H9 (cell line): ENCODE measurements at regions not wholly inside any gene's neighbourhood (a gene's known extent, or its start where the extent isn't known, plus 50 kb on each side); places are given as distances from the start of the nearest gene placed in this dataset.

Experiments used
- DNase-seq: peaks from one replicate; pipeline ENCODE4 v3.0.0-alpha.2; 2017
- H2AFZ ChIP-seq: one replicate; pipeline ENCODE4 v1.6.1; 2013; ENCODE audit warnings: mild to moderate bottlenecking, low read length, control low read depth, moderate library complexity
- H2AK5ac ChIP-seq: 2 replicates; pipeline ENCODE4 v1.6.1; 2013; ENCODE audit warnings: low read length, control low read depth, mixed read lengths; ENCODE audit not compliant: insufficient read length
- H2BK120ac ChIP-seq: one replicate; pipeline ENCODE4 v1.6.1; 2013; ENCODE audit warnings: low read depth, mild to moderate bottlenecking, low read length, control low read depth, inconsistent platforms; ENCODE audit not compliant: poor library complexity, severe bottlenecking
- H2BK12ac ChIP-seq: 2 replicates; pipeline ENCODE4 v1.6.1; 2013; ENCODE audit warnings: low read length, control low read depth, mixed read lengths, low read depth; ENCODE audit not compliant: insufficient read length
- H2BK15ac ChIP-seq: 2 replicates; pipeline ENCODE4 v1.6.1; 2013; ENCODE audit warnings: low read depth, low read length, control low read depth
- H2BK20ac ChIP-seq: one replicate; pipeline ENCODE4 v1.6.1; 2013; ENCODE audit warnings: low read depth, mild to moderate bottlenecking, low read length, control low read depth, inconsistent platforms; ENCODE audit not compliant: poor library complexity, severe bottlenecking
- H2BK5ac ChIP-seq: 2 replicates; pipeline ENCODE4 v1.6.1; 2013; ENCODE audit warnings: low read length, control low read depth, mixed read lengths; ENCODE audit not compliant: insufficient read length
- H3K14ac ChIP-seq: 2 replicates; pipeline ENCODE4 v1.6.1; 2013; ENCODE audit warnings: low read length, control low read depth; ENCODE audit not compliant: insufficient read depth
- H3K18ac ChIP-seq: 2 replicates; pipeline ENCODE4 v1.6.1; 2013; ENCODE audit warnings: low read depth, mild to moderate bottlenecking, mixed read lengths, low read length, control low read depth; ENCODE audit not compliant: insufficient read length
- H3K23ac ChIP-seq: 2 replicates; pipeline ENCODE4 v1.6.1; 2013; ENCODE audit warnings: low read length, control low read depth, mixed read lengths, low read depth; ENCODE audit not compliant: insufficient read length
- H3K23me2 ChIP-seq: 2 replicates; pipeline ENCODE4 v1.6.1; 2013; ENCODE audit warnings: low read depth, mild to moderate bottlenecking, mixed read lengths, low read length, control low read depth; ENCODE audit not compliant: insufficient read length, poor library complexity, severe bottlenecking
- H3K27ac ChIP-seq: 2 replicates; pipeline ENCODE4 v1.5.1; 2013; ENCODE audit warnings: low read length, control low read depth, mixed read lengths, low read depth; ENCODE audit not compliant: insufficient read length
- H3K27me3 ChIP-seq: 2 replicates; pipeline ENCODE4 v1.6.1; 2013; ENCODE audit warnings: low read length, control low read depth, inconsistent platforms; ENCODE audit not compliant: insufficient read depth
- H3K4ac ChIP-seq: 2 replicates; pipeline ENCODE4 v1.6.1; 2013; ENCODE audit warnings: low read depth, mild to moderate bottlenecking, control low read depth, inconsistent platforms, low read length, moderate library complexity
- H3K4me1 ChIP-seq: 2 replicates; pipeline ENCODE4 v1.6.1; 2013; ENCODE audit warnings: low read length, control low read depth, inconsistent platforms; ENCODE audit not compliant: insufficient read depth
- H3K4me2 ChIP-seq: 2 replicates; pipeline ENCODE4 v1.6.1; 2013; ENCODE audit warnings: low read length, control low read depth, mixed read lengths; ENCODE audit not compliant: insufficient read length, insufficient read depth
- H3K56ac ChIP-seq: 2 replicates; pipeline ENCODE4 v1.6.1; 2013; ENCODE audit warnings: low read depth, mild to moderate bottlenecking, mixed read lengths, low read length, control low read depth; ENCODE audit not compliant: insufficient read length
- H3K79me1 ChIP-seq: 2 replicates; pipeline ENCODE4 v1.6.1; 2013; ENCODE audit warnings: low read depth, mild to moderate bottlenecking, moderate library complexity, low read length, control low read depth, inconsistent platforms; ENCODE audit not compliant: insufficient read depth, poor library complexity, severe bottlenecking
- H3K79me2 ChIP-seq: 2 replicates; pipeline ENCODE4 v1.6.1; 2013; ENCODE audit warnings: low read length, control low read depth, inconsistent platforms; ENCODE audit not compliant: insufficient read depth
- H3K9ac ChIP-seq: 2 replicates; pipeline ENCODE4 v1.6.1; 2013; ENCODE audit warnings: low read length, control low read depth, mixed read lengths; ENCODE audit not compliant: insufficient read length; ENCODE audit errors: extremely low read depth
- H3K9me3 ChIP-seq: one replicate; pipeline ENCODE4 v1.6.1; 2013; ENCODE audit warnings: low read depth, low read length, inconsistent platforms; ENCODE audit not compliant: control insufficient read depth
- H3T11ph ChIP-seq: one replicate; pipeline ENCODE4 v1.6.1; 2013; ENCODE audit warnings: mild to moderate bottlenecking, low read length, control low read depth, inconsistent platforms
- H4K20me1 ChIP-seq: one replicate; pipeline ENCODE4 v1.6.1; 2013; ENCODE audit not compliant: control insufficient read depth, insufficient read length, insufficient read depth
- H4K5ac ChIP-seq: 2 replicates; pipeline ENCODE4 v1.6.1; 2013; ENCODE audit warnings: low read depth, mild to moderate bottlenecking, mixed read lengths, low read length, control low read depth; ENCODE audit not compliant: insufficient read length
- H4K8ac ChIP-seq: replicated peaks from 2 replicates; pipeline ENCODE4 v1.6.1; 2013; ENCODE audit warnings: low read length, control low read depth, mixed read lengths, low read depth; ENCODE audit not compliant: insufficient read length
- H4K91ac ChIP-seq: 2 replicates; pipeline ENCODE4 v1.6.1; 2013; ENCODE audit warnings: low read depth, mild to moderate bottlenecking, moderate library complexity, mixed read lengths, low read length, control low read depth; ENCODE audit not compliant: insufficient read length
- H3K27ac Mint-ChIP-seq, 3 experiments: 2 replicates in 2 of 3; 3 replicates in 1 of 3; pipeline ENCODE4 v1.8.0; 2020 to 2021; ENCODE audit warnings: mixed read lengths in 3 of 3, mild to moderate bottlenecking in 1 of 3, moderate library complexity in 1 of 3
- H3K27me3 Mint-ChIP-seq: 2 replicates; pipeline ENCODE4 v1.8.0; 2021; ENCODE audit warnings: low read depth, mild to moderate bottlenecking, moderate library complexity, mixed read lengths
- H3K36me3 Mint-ChIP-seq, 3 experiments: 2 replicates in 2 of 3; 3 replicates in 1 of 3; pipeline ENCODE4 v1.8.0; 2020 to 2021; ENCODE audit warnings: low read depth in 3 of 3, mixed read lengths in 3 of 3; ENCODE audit not compliant: insufficient read depth in 1 of 3
- H3K4me1 Mint-ChIP-seq, 2 experiments: 2 replicates each; pipeline ENCODE4 v1.8.0; 2020; ENCODE audit warnings: mixed read lengths in 2 of 2
- H3K4me3 Mint-ChIP-seq, 2 experiments: 2 replicates in 1 of 2; 3 replicates in 1 of 2; pipeline ENCODE4 v1.8.0; 2020 to 2021; ENCODE audit warnings: mild to moderate bottlenecking in 2 of 2, mixed read lengths in 2 of 2, moderate library complexity in 1 of 2
- H3K9me3 Mint-ChIP-seq, 2 experiments: 2 replicates in 1 of 2; 3 replicates in 1 of 2; pipeline ENCODE4 v1.8.0; 2020; ENCODE audit warnings: mild to moderate bottlenecking in 2 of 2, mixed read lengths in 2 of 2, moderate library complexity in 1 of 2
- WGBS: extraction: QIAGEN DNeasy Blood & Tissue Kit; methylation state at CpG from one replicate; pipeline ENCODE4 v1.1.7; 2013; ENCODE audit warnings: missing lambda C conversion rate, low lambda C conversion rate, mixed read lengths; ENCODE audit not compliant: insufficient read length; ENCODE audit errors: extremely low coverage; 5-methylcytosine and 5-hydroxymethylcytosine counted together
- TF ChIP-seq, protein P1 (sequence below): fragments of 200-600 bp; sonication (generic); conservative IDR thresholded peaks from 3 replicates; pipeline ENCODE4 v1.8.0; 2021; ENCODE audit warnings: antibody characterized with exemption, mild to moderate bottlenecking

DNA sequence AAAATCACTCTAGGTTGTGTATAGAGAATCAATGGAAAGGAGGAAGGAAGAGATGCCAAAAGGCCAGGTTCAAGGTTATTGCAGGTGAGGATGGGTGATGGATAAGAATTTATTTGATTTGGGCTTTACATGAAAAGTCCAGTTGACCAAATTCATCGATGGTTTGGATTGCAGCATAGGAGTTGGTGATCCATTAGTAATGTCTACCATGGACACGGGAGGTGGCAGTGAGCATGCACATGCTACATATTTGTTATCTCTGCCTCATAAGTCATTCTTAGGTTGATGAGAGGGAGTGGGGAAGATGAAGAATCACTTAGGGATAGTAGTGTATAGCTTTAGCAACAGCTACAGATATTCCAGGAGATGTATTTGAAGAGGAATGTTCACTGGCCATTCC, 211.4 kb downstream of the PHETA1 start:
- Histone ChIP-seq H4K91ac (no peak overlapping the region), H3K9me3 (no peaks in the 10 kb centered on the region), H3K79me1 (no peaks in the 10 kb centered on the region), H3K27ac (no peak overlapping the region), H4K20me1 (no peaks in the 10 kb centered on the region), H3T11ph (no peak overlapping the region), H3K56ac (no peak overlapping the region), H3K27me3 (no peaks in the 10 kb centered on the region), H3K18ac (no peak overlapping the region), H4K8ac (no peak overlapping the region), H3K9ac (no peak overlapping the region), H3K79me2 (no peaks in the 10 kb centered on the region), H2AFZ (no peak overlapping the region), H3K23me2 (no peaks in the 10 kb centered on the region), H2AK5ac (no peak overlapping the region), H3K4ac (no peak overlapping the region), H2BK15ac (no peak overlapping the region), H2BK12ac (no peak overlapping the region), H2BK20ac (no peak overlapping the region), H3K4me1 (peaks cover 5% of the 10 kb centered on the region; the same call in 1 of the 2 replicates), H3K23ac (no peak overlapping the region), H2BK5ac (no peak overlapping the region), H3K4me2 (no peak overlapping the region), H2BK120ac (no peak overlapping the region), H4K5ac (no peak overlapping the region), H3K14ac (no peak overlapping the region)
- DNase-seq, result no peak
- Mint-ChIP-seq H3K9me3 (no peaks in the 10 kb centered on the region), H3K27ac (no peak overlapping the region), H3K27me3 (peaks cover 7% of the 10 kb centered on the region), H3K4me3 (no peak overlapping the region), H3K36me3 (no peaks in the 10 kb centered on the region), H3K4me1 (peaks cover 33 to 48% of the 10 kb centered on the region in 2 experiments)
- TF ChIP-seq, protein P1, sequence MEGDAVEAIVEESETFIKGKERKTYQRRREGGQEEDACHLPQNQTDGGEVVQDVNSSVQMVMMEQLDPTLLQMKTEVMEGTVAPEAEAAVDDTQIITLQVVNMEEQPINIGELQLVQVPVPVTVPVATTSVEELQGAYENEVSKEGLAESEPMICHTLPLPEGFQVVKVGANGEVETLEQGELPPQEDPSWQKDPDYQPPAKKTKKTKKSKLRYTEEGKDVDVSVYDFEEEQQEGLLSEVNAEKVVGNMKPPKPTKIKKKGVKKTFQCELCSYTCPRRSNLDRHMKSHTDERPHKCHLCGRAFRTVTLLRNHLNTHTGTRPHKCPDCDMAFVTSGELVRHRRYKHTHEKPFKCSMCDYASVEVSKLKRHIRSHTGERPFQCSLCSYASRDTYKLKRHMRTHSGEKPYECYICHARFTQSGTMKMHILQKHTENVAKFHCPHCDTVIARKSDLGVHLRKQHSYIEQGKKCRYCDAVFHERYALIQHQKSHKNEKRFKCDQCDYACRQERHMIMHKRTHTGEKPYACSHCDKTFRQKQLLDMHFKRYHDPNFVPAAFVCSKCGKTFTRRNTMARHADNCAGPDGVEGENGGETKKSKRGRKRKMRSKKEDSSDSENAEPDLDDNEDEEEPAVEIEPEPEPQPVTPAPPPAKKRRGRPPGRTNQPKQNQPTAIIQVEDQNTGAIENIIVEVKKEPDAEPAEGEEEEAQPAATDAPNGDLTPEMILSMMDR, result no peak
- WGBS, result no CpG with 5 or more reads among the region's 2 CpGs
